Stromal cell of bone marrow (primary cell): ENCODE measurements at regions not wholly inside any gene's neighbourhood (a gene's known extent, or its start where the extent isn't known, plus 50 kb on each side); places are given as distances from the start of the nearest gene placed in this dataset.

ENCODE experiments used
- DNase-seq: peaks from one replicate; pipeline ENCODE4 v3.0.0-alpha.2; 2012; ENCODE audit warnings: low read depth

DNA sequence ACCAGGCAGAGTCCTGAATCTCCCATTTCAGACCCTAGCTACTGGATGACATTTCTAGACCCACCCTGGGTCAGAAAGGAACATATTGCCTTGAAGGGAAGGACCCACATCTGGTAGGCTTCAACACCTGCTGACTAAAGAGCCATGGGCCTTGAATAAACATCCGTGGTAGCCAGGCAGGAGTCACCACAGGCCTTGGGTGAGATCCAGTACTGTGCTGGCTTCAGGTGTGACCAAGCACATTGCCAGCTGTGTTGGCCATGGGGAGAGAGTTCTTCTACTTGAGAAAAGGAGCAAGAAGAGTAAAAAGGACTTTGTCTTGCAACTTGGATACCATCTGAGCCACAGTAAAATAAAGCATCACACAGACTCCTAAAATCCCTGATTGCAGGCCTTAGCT lies 332.6 kb downstream of the SLC16A7 start:
- DNase-seq, result no peak

DNA sequence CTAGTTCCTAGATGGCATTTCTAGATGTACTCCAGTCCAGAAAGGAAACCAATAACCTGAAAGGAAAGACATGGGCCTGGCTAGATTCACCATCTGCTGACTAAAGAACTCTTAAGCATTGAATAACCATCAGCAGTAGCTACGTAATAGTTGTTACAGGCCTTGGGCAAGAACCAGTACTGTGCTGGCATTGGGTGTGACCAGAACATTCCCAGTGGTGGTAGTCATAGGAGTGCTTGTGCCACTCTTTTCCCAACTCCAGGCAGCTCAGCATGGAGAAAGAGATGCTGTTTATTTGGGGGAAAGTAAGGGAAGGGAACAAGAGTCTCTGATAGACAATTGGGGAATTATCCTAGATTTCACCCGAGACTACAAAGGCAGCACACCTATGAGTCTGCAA lies 333.3 kb downstream of the SLC16A7 start:
- no peak for DNase-seq

DNA sequence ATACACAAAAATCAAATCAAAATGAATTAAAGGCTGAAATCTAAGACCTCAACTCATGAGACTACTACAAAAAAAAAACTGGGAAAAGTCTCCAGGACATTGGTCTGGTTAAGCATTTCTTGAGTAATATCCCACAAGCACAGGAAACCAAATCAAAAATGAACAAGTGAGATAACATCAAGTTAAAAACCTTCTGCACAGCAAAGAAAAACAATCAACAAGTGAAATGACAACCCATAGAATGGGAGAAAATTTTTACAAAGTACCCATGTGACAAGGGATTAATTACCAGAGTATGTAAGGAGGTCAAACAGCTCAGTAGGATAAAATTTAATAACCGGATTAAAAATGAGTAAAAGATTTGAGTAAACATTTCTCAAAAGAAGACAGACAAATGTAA lies 338.7 kb downstream of the SLC16A7 start:
- no peak for DNase-seq

DNA sequence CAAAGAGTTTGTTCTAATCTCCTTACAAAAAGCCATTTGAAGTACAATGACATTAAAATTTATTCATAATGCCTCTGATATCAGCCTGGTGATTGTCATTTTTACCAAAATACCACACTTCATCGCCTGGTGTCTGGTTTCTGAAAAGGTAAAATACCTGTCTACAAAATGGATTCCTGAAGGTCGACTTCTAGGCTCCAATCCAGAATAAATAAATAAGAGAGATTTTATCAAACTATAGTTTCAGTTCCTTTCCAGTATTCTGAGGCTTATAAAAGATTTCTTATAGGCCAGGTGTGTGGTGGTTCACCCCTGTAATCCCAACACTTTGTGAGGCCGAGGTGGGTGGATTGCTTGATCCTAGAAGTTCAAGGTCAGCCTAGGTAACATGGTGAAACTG lies 340.7 kb downstream of the SLC16A7 start:
- no peak for DNase-seq

DNA sequence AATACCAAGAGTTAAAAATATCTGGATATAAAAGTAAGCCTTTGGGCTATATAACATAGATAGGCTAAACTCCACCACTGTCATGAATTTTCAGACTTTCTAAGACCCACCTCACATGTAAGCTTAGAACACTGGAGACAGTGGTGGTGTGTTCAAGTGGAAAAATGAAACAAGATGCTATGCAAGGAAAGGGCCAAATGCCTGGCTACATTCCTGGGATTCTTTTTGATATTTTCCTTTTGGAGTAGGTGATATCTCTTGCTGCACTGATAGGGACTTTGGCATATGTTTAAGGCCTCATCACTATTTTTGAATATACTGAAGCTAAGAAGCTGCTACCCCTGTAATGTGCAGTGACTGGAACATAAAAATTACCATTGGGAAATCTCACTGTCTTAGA lies 341.3 kb downstream of the SLC16A7 start:
- DNase-seq, result no peak

DNA sequence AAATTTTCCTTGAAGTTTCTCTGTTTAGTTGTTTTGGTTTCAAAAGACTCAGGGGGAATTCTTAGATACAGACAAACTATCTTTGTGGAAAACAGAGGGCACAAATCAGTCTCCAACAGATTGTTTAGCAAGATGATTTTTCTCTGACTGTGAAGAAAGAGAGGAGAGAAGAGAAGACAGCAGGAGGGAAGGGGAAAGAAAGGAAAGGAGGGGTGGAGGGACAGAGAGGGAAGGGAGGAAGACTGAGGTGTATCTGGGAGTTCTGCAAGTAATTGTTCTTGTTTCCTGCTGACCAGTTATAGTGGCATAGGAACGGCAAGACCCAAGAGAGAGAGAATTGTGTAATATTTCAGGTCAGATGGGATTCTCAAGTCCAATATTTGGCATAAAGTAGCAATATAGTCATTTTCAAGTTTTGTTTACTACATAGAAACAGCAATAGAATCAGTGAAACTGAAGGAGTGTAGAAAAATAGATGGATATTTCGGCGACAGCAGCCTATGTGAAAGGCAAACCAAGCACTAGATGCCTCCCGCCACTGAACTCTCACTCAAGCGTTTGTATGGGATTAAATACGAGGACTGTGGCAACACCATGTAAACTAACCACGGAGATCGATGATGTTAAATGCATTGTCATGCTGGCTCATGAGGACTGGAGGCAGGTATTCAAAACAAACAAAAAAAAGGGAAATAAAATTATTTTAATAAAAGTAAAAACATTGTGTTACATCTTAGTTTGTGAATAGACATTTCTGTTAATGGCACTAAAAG lies 342.5 kb downstream of the SLC16A7 start:
- DNase-seq, result no peak

DNA sequence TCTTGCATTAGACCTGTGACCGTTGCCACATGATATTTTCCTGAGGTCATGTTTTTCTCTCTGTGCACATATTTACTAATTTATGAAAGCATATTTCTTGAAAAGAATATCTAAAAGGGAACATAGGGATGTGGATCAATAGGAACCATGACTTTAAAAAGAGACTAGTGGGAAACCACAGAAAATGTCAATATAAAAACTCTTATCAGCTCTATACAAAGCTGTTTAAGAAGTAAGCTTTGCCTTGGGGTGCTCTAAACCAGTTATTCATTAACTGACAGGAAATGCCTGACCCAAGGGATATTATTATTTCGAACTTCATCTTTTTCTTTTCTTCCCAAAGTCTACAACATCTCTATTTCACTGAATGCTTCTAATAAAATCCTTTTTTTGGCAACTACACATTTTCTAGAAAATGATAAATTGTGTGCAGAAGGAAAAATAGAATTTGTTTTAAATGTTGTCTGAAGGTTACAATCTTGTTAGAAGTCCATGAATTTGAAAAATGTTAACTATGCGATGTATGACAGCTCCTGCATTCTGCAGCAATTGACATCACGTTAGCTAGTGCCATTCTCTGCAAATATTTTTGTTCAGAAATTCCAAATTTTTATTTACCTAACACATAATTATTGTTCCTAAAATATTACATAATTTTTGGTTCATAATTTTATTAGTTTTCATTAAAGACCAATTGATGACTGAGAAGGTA lies 345.0 kb downstream of the SLC16A7 start:
- no peak for DNase-seq

DNA sequence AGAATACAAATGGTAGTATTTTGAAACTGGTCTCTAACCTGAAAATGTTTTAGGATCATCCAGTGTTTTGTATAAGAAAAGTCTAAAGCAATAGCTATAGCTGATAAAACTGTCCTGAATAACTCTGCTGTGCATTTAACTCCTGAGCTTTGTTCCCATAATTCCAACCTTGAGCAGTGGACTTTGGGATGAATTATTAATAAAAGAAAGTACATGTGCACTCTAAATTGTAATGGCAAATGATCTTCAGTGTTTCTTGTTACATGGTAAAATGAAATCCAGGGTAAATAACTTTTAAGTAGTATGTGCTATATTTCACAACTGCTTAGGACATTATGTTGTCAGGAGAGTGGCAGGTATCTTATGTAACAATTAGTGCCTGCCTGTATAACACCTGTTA lies 345.6 kb downstream of the SLC16A7 start:
- DNase-seq, result no peak

DNA sequence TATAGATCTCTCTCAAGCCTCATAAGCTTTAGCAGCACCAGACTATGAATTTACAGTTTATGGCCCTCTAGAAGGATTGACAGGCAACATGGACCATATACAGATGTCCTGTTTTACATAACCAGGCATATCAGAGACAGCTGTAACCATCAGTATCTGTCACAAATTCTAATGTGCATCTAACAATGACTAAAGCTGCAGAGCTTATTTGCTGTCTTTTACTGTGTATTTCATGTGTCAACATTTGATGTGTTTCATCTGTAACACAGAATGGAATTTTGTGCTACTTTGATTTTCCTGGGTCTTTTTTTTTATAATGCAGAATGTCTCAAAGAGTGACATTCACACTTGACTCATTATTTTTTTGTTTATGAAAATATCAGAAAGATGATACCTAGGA lies 348.3 kb downstream of the SLC16A7 start:
- DNase-seq, result no peak

DNA sequence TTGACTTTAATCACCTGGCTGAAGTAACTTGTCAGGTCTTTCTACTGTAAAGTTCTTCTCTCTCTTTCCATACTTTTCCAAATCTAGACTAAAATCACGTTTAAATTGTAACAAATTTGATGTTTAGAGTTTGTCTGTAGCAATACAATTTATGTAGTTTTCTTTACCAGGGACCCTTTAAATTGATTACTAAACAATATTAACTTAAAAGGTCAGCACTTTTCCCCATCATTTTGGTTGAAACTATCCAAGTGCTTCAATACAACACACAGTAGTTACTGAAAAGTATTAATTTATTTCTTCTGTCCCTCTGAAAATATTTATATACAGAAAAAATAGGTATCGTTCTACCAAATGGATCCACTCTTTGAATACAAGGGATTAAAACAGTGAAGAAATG lies 350.8 kb downstream of the SLC16A7 start:
- DNase-seq, result no peak

DNA sequence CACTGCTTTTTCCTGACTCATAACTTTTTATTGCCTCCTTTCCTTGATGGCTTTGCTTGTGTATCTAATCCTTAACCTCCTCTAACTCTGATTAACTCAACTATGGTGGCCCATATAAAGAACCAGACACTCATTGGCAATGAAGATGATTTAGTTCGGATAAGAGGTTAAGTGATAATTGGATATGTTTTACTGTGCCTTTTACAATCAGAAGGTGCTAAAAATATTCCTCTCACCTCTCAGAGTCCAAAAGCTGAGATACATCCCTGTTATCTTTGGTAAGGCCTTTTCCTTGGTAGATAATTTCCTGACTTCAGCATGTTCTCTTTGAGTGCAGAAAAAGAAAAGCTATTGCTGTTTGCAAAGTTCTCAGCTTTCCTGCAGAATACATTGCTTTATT lies 367.7 kb downstream of the SLC16A7 start:
- no peak for DNase-seq

DNA sequence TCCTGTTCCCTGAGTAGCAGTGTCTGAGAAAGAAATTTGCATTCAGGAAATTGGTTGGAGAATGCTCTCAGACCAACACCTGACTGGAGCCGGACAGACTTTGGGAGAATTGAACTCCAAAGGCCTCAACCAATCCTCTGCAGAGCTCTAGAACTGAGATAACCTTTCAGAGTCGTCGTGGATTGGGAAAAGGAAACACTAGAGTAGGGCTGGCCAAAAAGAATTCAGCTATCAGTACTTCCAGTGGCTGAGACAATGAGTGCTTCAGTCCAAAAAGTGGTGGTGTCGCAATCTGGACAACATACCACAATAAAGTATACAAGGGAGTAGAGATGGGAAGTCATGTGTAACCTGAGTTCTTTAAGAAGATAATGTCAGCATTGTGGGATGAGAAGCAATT lies 377.1 kb downstream of the SLC16A7 start:
- DNase-seq, result no peak

DNA sequence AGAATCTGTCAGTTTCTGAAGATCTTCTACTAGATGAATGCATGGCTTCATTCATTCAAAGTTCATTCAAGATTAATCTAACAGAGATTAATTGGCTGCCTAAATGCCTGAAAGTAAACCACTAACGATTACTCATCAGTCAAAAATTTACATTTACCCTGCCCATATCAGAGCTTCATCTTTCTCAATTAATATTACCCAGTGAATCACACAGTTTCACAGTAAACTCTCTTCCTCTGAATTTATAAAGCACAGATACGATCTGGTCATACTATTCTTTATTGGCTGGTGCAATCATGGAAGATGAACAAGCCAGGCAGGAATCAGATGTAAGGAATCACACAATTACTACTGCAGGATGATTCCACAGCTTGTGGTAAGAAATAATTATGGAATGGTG lies 377.7 kb downstream of the SLC16A7 start:
- DNase-seq, result no peak

DNA sequence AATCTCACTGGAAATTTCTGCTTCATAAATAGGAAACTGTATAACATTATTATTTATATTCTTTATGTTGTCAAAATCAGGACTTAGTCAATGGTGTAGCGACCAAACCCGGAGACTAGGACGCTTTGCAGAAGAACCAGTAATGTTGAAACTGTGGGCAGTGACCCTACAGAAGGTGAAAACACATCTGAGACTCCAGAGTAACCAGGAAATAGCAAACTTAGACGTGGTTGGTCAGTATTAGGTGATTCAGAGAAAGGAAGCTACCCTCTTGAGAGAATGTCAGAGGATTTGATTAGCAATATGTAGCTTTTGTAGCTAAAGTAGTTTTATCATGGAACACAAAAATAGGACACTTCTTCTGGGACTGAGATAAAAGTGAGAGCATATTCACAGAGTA lies 381.9 kb downstream of the SLC16A7 start:
- DNase-seq, result no peak

DNA sequence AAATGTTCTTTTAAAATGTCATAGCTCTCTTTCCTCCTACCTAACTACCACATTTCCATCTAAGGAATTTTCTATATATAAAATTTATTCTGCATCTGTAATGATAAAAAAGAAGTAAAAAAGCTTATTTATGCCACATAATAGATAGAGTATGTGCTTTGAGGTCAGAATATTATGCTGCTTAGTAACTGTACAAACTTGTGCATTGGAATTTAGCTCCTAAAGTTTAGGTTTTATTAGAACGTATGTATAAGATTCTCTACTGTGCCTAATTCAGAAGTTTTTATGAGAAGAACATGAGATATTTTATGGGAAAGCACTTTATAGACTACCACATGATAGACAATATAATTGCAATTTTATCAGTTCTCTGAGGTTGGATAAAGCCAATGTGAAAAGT lies 384.6 kb downstream of the SLC16A7 start:
- no peak for DNase-seq

DNA sequence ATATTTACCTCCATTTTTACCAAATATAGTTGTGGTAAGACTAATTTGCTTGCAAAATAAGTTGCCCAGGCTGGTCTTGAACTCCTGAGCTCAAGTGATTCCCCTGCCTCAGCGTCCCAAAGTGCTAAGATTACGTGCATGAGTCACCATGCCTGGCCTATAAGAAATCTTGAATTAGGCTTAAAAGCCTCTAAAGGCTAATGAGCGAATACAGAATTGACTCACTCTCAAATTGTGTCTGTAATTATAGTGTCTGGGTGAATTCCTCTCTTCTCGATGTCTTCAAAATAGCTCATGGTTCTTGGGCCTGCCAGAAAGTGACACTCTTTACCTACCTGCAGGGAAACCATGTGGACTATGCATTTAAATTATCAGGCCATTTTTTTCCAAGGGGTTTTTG lies 403.5 kb downstream of the SLC16A7 start:
- no peak for DNase-seq

DNA sequence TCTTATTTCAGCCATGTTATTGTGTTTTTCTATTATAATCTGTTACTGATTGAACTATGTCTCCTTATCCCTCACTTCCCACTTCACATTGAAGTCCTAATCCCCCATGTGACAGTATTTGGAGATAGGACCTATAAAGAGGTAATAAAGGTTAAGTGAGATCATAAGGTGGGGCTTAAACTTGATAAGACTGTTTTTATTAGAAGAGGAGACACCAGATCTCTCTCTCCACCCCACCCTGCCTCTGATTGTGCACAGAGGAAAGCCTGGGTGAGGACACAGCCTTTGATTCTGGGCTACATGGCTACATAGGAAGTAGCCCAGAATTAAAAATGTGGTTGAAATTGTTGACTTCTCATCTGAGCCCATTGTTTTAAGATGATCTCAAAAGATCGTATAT lies 414.7 kb downstream of the SLC16A7 start:
- no peak for DNase-seq

DNA sequence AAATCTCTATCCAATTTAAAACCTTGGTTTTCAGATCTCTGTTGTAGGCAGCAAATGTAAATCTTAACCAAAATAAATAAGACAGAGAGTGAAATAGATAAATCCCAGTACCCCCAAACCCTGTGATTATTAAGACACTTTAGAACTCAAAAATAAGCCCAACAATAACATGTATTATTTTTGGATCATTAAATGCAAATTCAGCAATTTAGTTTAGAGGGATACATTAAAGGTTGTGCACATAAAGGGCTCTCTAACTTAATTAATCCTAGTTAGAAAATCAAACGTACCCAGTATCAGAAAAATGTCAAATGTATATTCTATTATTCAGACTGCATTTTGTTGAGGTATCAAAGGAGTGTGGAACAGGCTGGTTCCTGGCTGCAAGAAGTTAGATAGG lies 416.8 kb downstream of the SLC16A7 start:
- DNase-seq, result no peak

DNA sequence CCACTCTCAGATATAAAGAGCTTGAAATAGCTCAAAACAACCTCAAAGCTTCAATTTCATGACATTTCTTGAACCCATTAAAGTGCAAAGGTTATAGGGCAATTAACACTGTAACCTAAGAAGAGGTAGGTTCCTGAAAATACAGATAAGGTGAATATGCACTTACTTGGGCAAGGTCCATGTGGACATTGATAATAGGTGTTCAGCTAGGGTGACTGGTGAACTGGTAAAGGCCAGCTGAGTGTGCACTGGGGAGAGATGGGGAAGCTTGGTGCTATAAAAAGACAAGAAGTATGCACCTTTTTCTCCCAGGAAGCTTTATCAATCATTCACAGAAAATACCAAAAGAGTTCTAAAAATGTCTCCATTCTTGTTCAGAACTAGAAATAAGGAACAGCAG lies 418.6 kb downstream of the SLC16A7 start:
- no peak for DNase-seq

DNA sequence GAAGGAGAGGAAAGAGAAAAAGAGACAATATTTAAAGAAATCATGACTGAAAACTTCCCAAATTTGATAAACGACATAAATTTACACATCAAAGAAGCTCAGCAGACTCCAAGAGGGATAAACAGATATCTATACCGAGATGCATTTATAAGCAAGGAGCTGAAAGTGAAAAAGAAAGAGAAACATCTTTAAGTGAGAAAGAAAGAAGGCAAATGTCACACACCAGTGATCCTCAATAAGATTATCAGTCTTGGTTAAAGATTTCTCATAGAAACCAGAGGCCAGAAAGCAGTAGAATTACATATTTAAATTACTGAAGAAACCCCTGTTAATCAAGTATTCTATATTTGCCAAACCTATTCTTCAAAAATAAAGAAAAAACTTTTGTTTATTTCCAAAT lies 424.2 kb downstream of the SLC16A7 start:
- no peak for DNase-seq

DNA sequence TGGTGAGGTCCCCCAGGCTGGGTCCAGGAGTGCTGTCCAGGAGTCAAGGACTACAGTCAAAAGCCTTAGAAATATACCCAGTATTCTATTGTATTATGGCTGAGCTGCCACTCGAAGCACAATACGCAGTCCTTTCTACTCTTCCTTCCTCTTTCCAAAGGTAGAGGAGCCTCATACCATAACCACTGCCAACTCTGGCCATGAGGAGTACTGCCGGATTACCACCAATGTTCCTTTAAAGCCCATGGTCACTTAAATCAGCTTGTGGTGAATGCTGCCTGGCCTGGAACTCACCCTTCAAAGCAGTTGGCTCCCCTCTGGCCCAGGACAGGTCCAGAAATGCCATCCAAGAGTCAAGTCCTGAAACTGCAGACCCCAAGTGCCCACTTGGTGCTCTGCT lies 425.4 kb downstream of the SLC16A7 start:
- no peak for DNase-seq

DNA sequence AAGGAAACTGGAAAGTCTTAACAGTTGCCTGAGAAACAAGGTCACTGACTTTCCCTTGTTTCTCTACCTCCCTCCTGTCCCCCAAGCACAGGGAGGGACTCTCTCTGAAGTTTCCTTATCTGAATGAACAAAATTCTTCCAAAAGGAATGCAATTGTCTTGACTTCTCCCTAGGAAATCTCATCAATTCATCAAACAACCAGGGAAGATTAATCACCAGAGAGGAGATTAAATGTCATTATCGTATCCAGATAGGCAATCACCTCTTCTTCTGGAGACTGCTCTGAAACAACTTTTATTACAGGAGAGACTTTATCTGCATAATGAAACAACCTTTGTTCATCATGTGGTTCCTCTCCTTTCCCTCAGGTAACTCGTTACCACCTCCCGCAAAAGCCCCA lies 431.4 kb downstream of the SLC16A7 start:
- no peak for DNase-seq

DNA sequence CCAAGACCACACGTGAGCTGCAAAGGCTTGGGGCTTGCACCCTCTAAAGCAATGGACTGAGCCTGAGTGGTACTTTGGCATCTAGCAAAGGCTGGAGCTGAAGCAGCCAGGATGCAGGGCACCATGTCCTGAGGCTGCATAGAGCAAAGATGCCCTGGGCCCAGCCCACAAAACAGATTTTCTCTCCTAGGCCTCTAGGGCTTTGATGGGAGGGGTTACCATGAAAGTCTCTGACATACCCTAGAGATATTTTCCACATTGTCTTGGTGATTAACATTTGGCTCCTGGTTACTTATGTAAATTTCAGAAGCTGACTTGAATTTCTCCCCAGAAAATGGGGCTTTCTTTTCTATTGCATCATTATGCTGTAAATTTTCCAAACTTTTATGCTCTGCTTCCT lies 438.3 kb downstream of the SLC16A7 start:
- no peak for DNase-seq

DNA sequence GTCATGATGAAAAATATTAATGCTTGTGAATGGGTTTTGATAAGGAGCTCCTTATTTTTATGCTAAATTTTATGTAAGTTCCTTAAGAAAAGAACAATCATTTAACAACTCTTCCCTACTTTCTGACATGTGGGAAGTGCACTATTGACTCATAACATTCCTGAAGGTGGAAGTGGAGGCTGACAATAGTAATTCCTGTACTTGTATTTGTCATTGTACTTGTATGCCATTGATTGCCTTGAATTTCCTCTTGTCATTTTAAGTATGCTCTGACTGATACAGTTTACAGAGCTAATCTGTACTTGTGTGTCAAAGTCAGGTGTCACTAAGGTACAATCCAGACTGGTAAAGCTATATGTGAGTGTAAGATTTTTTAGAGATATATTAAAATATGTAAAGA lies 440.0 kb downstream of the SLC16A7 start:
- no peak for DNase-seq
